Tongue (tissue), 1 donor: ENCODE measurements at regions not wholly inside any gene's neighbourhood (a gene's known extent, or its start where the extent isn't known, plus 50 kb on each side); places are given as distances from the start of the nearest gene placed in this dataset.

Experiments used
- DNase-seq: peaks from one replicate; pipeline ENCODE4 v3.0.0-alpha.2; 2015

GRCh38 chr1:98328855-98329254 is 332.7 kb upstream of the SNX7 start:
- DNase-seq, result no peak

DNA sequence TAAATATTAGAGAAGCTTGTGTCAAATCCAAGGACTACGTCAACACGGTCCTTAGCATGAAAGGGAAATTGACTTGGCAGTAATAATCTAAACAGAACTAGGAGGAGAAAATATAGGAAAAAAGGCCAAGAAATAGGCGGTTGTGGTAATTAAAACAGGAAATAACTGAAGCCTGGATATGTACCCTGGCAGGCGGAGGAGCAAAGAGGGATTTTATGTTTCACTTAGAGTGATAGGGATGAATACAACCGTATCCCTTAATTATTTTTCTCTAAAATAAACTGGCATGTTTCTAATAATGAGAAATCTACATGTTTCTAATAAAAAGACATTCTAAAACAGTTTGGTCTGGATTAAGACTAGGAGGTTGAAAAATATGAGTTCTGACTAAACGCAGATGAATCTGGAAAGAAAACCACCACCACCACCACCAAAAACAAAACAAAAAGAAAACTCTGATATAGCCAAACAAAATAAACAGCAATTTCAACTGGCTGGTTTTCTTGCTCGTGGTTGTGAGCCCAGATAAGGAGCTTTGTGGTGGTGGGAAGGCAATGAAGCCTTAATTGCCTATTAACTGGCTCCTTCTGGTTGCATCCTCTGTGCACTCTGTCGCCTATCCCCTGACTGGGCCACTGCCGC is 334.2 kb upstream of the SNX7 start:
- peak; percentile 33 for DNase-seq

DNA sequence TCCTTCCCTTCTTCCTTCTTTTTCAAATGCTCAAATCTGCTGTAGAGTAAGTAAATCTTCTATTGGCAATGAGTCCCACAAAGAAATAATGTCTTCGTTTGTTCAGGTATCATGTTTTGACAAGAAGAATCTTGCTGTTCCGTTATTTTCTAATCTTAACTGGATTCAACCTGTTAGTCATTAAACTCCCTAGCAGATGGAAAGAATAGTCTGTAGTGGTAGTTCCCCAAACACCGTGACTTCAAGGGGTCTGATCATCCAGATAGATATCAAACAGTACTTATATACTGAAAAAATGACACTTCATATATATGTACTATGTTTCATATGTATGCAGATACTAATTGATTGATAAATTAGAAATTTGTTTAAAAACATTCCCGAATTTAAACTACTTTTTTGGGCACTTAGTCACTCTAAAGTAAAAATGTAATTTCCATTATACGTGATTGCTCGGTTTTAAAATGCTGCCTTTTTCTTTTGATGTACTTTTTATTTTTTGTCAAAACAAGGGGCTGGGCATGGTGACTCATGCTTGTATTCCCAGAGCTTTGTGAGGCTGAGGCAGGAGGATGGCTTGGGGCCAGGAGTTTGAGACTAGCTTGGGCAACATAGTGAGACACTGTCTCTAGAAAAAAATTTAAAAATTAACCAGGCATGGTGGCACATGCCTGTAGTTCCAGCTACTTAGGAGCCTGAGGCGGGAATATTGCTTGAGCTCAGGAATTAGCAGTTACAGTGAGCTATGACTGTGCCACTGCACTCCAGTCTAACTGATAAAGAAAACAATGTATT is 335.7 kb upstream of the SNX7 start:
- peak; percentile 40 for DNase-seq

DNA sequence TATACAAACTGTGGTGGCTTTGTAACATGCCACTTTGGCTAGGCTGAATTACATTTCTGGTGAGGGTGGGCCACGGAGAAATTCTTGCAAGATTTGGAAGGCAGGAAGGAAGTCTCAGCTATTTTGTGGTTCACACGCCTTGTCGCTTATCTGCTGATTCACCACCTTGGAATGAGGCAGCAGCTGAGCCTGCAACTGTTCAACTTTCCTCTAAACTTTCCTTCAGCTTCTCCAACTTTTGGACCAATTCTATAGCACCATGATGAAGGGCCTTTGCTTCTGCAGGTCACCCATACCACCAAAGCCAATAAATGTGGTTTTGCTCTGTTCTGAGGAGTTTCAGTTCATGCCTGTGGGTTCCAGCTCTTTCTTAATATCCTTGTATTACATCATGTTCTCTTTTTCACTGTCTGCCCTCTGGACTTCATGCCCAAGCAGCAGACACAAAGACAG is 337.6 kb upstream of the SNX7 start:
- DNase-seq, result peak; percentile 25

GRCh38 chr1:98323388-98323787 is 338.1 kb upstream of the SNX7 start:
- DNase-seq, result peak; percentile 33

DNA sequence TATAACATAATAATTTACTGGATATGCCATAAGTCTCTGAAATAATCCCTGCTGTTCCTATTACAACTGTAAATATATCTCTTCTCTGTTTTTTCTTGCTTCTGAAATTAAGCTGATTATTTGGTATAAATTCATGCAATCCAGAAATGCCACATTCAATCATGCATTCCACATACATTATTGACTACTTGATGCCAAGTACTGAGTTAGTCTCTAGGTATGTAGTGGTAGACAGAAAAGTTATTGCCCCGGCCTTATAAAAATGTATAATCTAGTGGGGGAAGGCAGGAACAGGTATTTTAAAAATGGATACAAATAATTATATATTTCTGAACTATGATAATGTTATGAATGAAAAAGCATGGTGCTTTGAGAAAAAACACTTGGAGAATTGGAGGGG is 338.6 kb upstream of the SNX7 start:
- DNase-seq, result peak; percentile 22

DNA sequence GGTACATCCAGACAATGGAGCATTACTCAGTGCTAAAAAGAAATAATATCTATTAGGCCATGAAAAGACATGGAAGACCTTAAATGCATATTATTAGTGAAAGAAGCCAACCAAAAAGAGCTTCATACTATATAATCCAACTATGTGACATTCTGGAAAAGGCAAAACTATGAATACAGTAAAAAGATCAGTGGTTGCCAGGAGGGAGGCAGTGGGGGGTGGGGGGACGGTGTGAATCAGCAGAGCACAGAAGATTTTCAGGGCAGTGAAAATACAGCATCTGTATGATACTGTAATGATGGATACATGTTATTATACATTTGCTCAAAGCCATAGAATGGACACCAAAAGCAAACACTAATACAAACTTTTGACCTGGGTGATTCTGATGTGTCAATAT is 339.4 kb upstream of the SNX7 start:
- no peak for DNase-seq

- DNase-seq, result no peak
These were observed 340.3 kb upstream of the SNX7 start for GRCh38 chr1:98321191-98321590.

GRCh38 chr1:98316286-98316905 is 345.1 kb upstream of the SNX7 start:
- no peak for DNase-seq

DNA sequence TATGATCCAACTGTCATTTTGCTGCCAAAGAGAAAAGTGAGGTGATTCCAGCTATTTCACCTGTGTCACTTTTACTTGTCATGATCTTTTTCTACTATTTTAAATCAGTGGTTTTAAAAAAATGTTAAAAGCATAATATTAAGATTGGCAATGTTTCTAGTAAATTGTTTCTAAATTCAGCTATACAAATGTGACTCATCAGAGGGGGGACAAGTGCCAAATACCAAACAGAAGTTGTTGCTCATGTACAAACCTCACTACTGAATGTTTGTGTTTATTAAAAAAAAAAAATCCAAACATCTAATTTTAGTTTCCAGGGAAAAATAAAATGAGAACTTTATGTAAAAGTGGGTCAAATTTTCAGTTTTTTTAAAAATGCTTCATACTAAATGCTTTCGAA is 346.2 kb upstream of the SNX7 start:
- no peak for DNase-seq

- no peak for DNase-seq
These were observed 346.9 kb upstream of the SNX7 start for GRCh38 chr1:98314601-98315000.

DNA sequence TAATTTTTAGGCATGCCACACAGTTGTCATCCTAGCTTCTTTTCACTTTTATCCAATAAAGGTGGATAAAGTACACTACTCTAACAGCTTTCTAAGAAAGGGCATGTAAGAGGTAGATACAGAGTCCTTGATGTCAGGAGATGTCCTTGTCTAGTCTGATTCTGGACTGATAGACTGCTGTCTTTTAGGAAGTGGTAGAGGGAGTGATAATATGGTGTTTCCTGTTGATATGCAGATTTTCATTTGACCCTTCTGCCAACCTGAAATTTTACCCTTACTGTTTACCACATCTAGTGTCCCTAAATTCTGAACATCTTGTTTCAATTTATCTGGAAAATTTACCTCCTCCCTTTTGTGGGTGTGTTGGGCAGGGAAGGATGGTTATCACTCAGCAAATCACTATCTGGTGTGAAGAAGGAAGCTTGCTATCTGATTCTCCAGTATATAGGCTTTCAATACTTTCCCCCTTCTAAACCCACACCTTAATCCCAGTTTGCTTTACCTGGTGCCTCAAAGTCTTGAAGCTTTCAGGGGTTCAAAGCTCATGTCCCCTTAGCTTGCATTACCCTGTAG is 354.9 kb upstream of the SNX7 start:
- DNase-seq, result no peak

GRCh38 chr1:98305362-98305761 is 356.2 kb upstream of the SNX7 start:
- no peak for DNase-seq

- no peak for DNase-seq
These were observed 356.6 kb upstream of the SNX7 start for GRCh38 chr1:98304888-98305287.

- no peak for DNase-seq
These were observed 361.7 kb upstream of the SNX7 start for GRCh38 chr1:98299861-98300260.

DNA sequence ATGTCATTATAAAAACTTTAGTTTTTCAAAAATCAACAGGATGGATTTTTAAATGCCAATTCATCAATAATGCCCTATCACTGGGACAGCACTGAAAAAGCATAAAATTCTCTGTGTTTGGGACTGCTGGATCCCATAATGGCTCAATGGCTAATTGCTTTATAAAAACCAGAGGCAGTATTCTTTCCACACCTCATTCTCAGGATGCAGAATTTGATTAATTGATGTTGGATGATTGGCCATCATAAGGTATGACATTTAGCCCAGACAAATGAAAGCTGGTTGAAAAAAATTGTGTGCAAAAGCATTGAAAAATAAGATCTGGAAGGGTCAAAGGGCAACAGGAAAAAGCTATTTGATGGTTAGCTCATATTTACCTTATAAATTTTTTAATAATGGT is 362.2 kb upstream of the SNX7 start:
- no peak for DNase-seq

- DNase-seq, result no peak
These were observed 363.2 kb upstream of the SNX7 start for GRCh38 chr1:98298319-98298718.

GRCh38 chr1:98296681-98297080 is 364.8 kb upstream of the SNX7 start:
- DNase-seq, result no peak

DNA sequence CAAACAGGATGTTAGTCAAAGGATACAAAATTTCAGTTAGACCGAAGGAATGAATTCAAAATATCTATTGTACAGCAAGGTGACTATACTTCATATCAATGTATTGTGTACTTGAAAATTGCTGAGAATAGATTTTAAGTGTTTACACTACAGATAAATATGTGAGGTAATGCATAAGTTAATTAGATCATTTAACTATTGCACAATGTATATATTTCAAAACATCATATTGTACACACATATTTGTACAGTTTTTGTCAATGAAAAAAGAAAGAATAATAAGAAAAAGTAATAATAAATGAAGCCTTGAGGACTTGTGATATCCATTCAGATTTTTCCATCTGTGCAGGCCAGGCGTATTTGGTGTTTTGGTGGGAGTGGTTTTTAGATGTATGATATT is 367.4 kb upstream of the SNX7 start:
- DNase-seq, result no peak

DNA sequence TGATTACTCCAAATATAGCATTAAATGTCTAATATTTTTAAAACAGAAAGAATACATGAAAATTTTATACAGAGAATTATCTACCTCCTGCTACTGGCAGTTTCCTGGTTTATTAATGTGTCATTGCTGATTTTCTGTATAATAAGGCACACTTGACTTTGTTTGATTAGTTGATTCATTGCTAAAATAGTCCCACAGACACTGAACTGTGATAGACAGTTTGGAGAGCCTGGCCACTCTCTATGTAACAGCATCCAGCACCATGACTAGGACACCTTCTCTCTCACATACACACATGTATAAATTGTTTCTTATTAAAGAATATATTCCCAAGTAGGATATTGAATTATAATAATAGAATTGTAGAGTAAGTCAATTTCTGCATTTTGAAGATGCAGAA is 368.5 kb upstream of the SNX7 start:
- DNase-seq, result no peak

DNA sequence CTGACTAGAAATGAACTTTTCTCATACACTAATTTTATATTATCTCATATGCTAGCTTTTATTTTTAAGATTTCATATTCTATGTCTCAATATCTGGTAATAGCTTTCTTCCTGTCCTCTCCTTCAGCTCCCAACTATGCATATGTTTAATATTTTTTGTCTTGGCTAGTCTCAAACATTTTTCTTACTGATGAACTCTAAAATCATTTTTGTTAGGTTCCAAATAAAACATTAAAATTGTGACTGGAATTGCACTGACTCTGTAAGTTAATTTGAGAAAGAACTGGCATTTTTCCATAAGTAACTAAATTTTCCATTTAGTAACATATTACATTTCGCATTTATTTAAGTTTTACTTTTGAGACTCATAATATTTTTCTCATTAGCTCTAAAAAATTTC is 368.5 kb upstream of the DPYD start:
- peak; percentile 2 for DNase-seq

GRCh38 chr1:98288494-98288893 is 367.7 kb upstream of the DPYD start:
- DNase-seq, result no peak

- DNase-seq, result no peak
These were observed 366.8 kb upstream of the DPYD start for GRCh38 chr1:98287626-98288025.
